ENCODE measurements at regions not wholly inside any gene's neighbourhood (a gene's known extent, or its start where the extent isn't known, plus 50 kb on each side); places are given as distances from the start of the nearest gene placed in this dataset.

DNA sequence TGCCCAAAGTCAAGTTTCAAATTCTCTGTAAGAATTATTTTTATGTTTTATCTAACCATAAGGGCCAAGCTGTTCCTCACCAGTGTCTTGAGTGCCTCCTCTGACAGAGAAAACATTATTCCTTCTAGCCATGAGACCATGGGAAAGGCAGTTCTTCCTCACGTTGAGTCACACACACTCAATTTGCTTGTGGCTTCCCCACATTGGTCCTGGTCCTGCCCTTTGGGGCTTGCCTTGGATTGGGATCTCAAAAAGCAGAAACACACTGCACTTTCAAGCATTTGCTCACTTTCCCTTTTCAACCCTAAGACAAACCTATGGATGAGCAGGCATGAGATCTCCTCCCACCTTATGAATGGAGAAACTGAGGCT lies 248.3 kb upstream of the IGFBP3 start:
- no peaks in the 10 kb centered on the region for H3K36me3 Mint-ChIP-seq (ENCODE audit: low read depth)
- no peaks in the 10 kb centered on the region for H3K4me1 Mint-ChIP-seq (ENCODE audit: low read depth)
- DNase-seq (ENCODE audit: low spot score): no peak
- no peaks in the 10 kb centered on the region for H3K9me3 Mint-ChIP-seq
- intact Hi-C loops (cut with micrococcal nuclease): loop anchor here (10.0 kb wide), 1 partner anchor 55 kb away; no protein-coding TSS in a partner anchor
- no peak overlapping the region for H3K4me3 Mint-ChIP-seq
- H3K27me3 Mint-ChIP-seq (ENCODE audit: insufficient read depth): no peaks in the 10 kb centered on the region
- H3K27ac Mint-ChIP-seq: no peak overlapping the region

GRCh38 chr7:46168671-46169383 lies 247.8 kb upstream of the IGFBP3 start:
- no peaks in the 10 kb centered on the region for H3K4me1 Mint-ChIP-seq (ENCODE audit: low read depth)
- H3K4me3 Mint-ChIP-seq: no peak overlapping the region
- no peaks in the 10 kb centered on the region for H3K27me3 Mint-ChIP-seq (ENCODE audit: insufficient read depth)
- no peak for DNase-seq (ENCODE audit: low spot score)
- intact Hi-C loops (cut with micrococcal nuclease): loop anchor here (10.0 kb wide), 1 partner anchor 56 kb away; no protein-coding TSS in a partner anchor
- H3K9me3 Mint-ChIP-seq: no peaks in the 10 kb centered on the region
- no peaks in the 10 kb centered on the region for H3K36me3 Mint-ChIP-seq (ENCODE audit: low read depth)
- H3K27ac Mint-ChIP-seq: no peak overlapping the region

DNA sequence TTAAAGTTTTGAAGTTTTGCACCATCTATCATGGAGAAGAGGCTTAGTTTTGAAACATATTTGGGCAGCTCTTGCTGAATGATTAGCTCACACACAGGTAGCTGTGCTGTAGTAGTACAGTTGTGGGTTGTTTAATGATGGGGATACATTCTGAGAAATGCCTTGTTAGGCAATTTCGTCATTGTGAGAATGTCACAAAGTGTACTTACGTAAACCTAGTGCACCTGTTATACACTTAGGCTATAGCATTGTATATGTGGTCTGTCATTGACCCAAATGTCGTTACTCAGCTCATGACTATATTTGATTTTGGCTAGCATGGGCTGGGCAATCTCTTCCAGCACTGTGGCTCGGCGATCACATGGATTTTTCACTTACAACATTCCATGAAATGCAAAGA lies 247.2 kb upstream of the IGFBP3 start:
- no peaks in the 10 kb centered on the region for H3K4me1 Mint-ChIP-seq (ENCODE audit: low read depth)
- H3K9me3 Mint-ChIP-seq: no peaks in the 10 kb centered on the region
- no peak overlapping the region for H3K4me3 Mint-ChIP-seq
- H3K27me3 Mint-ChIP-seq (ENCODE audit: insufficient read depth): no peaks in the 10 kb centered on the region
- no peaks in the 10 kb centered on the region for H3K36me3 Mint-ChIP-seq (ENCODE audit: low read depth)
- no peak for DNase-seq (ENCODE audit: low spot score)
- no peak overlapping the region for H3K27ac Mint-ChIP-seq
- intact Hi-C loops (cut with micrococcal nuclease): loop anchor here (10.0 kb wide), 1 partner anchor 57 kb away; no protein-coding TSS in a partner anchor

DNA sequence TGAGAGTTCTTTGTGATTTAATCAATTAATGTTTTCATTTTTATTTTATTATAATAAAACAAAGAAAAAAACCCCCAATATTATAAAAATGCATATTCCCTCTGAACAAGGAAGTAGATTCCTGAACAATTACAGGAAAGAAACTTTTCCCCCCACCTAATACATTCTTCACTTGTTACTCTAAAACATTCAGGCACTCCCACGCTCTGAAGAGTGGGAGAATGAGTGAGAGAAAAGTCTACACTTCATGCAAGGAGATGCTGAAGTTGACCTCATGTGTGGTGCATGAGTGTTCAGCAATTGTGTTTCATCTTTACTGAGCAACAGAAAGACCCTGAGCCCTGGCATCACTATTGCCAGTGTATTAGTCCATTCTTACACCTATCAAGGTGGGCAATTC lies 244.2 kb upstream of the IGFBP3 start:
- no peak for DNase-seq (ENCODE audit: low spot score)
- Mint-ChIP-seq H3K36me3 (ENCODE audit: low read depth) (no peaks in the 10 kb centered on the region), H3K9me3 (no peaks in the 10 kb centered on the region), H3K4me1 (ENCODE audit: low read depth) (no peaks in the 10 kb centered on the region), H3K27ac (no peak overlapping the region), H3K4me3 (no peak overlapping the region), H3K27me3 (ENCODE audit: insufficient read depth) (no peaks in the 10 kb centered on the region)
- intact Hi-C loops (cut with micrococcal nuclease): loop anchor here (10.0 kb wide), 1 partner anchor 60 kb away; no protein-coding TSS in a partner anchor

DNA sequence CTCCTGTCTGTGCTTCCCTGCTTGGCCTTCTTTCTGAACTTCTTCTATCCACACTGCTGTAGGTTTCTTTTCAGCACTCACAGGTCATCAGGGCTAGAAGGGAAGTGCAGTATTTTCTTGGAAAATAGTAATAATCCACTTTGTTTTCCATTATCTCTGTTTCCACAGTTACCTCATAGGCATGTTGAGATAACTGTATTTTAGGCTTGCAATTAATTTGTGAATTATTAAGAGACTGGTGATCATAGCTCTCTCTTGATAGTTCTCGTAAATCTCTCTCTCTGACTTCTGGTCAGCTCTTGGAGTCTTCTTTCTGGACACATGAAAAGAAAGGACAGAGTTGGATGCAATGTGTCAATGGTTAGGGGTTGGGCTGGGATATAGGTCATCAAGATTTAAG lies 243.6 kb upstream of the IGFBP3 start:
- no peaks in the 10 kb centered on the region for H3K27me3 Mint-ChIP-seq (ENCODE audit: insufficient read depth)
- no peak overlapping the region for H3K27ac Mint-ChIP-seq
- intact Hi-C loops (cut with micrococcal nuclease): loop anchor here (10.0 kb wide), 1 partner anchor 60 kb away; no protein-coding TSS in a partner anchor
- no peaks in the 10 kb centered on the region for H3K9me3 Mint-ChIP-seq
- DNase-seq (ENCODE audit: low spot score): no peak
- H3K36me3 Mint-ChIP-seq (ENCODE audit: low read depth): no peaks in the 10 kb centered on the region
- no peak overlapping the region for H3K4me3 Mint-ChIP-seq
- no peaks in the 10 kb centered on the region for H3K4me1 Mint-ChIP-seq (ENCODE audit: low read depth)

DNA sequence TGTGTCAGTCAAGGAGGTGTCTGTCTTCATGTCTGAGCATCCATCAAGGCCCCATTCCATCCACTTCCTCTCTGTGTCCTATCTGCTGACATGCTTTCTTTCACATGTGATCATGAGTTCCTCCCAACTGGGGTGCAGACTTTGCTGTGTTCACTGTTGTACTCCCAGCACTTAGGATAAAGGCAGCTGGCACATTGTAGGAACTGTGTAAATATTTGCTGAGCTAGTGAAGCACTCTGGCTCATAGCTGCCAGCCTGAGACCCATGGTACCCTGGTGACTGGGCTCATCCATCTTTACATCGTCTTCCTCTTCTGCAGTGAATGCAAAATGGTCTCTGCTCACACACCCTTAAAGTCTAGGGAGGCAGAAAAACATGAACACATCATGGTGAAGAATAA lies 242.2 kb upstream of the IGFBP3 start:
- H3K4me1 Mint-ChIP-seq (ENCODE audit: low read depth): no peaks in the 10 kb centered on the region
- intact Hi-C loops (cut with micrococcal nuclease): loop anchor here (10.0 kb wide), 1 partner anchor 62 kb away; no protein-coding TSS in a partner anchor
- H3K27ac Mint-ChIP-seq: no peak overlapping the region
- no peak overlapping the region for H3K4me3 Mint-ChIP-seq
- no peaks in the 10 kb centered on the region for H3K36me3 Mint-ChIP-seq (ENCODE audit: low read depth)
- H3K27me3 Mint-ChIP-seq (ENCODE audit: insufficient read depth): no peaks in the 10 kb centered on the region
- H3K9me3 Mint-ChIP-seq: no peaks in the 10 kb centered on the region
- no peak for DNase-seq (ENCODE audit: low spot score)

DNA sequence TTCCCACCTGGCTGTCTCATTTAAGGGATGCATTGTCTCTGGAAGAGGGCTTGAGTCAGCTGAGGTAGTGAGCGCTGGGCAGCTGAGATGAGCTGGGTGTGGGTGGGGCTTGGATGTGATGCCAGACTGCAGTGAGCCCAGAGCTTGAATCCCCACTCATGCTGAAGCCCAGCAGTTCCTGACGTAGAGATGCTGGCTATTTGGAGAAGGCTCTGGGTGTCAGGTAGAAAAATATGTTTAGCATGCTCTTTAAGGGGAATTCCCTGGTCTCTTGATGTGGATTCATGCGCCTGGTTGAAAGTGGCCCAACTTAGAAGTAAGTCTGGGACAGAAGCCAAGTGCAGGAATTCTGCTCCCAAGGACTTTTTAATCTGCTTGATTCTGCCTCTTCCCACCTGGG lies 241.5 kb upstream of the IGFBP3 start:
- no peaks in the 10 kb centered on the region for H3K4me1 Mint-ChIP-seq (ENCODE audit: low read depth)
- no peaks in the 10 kb centered on the region for H3K27me3 Mint-ChIP-seq (ENCODE audit: insufficient read depth)
- intact Hi-C loops (cut with micrococcal nuclease): loop anchor here (10.0 kb wide), 1 partner anchor 62 kb away; no protein-coding TSS in a partner anchor
- H3K36me3 Mint-ChIP-seq (ENCODE audit: low read depth): no peaks in the 10 kb centered on the region
- no peak overlapping the region for H3K27ac Mint-ChIP-seq
- no peaks in the 10 kb centered on the region for H3K9me3 Mint-ChIP-seq
- no peak overlapping the region for H3K4me3 Mint-ChIP-seq
- DNase-seq (ENCODE audit: low spot score): no peak

DNA sequence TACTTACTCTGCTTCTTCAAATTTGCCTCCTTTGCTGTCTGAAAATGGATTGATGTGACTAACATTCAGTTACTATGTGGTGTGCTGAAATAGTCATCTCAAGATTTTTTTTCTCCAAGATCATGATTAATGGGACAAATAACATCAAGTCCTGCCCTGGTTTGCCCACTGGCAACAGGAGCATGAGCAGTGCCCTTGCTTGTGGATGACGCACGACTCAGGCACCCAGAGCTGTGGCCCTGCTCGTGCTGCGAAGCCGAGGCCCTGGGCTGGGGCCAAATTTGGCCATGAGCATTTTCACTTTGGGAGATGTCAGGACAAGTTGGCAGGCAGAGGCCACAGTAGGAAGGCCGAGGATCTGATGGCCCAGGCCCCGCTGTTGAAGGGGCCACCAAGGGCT lies 239.8 kb upstream of the IGFBP3 start:
- H3K27me3 Mint-ChIP-seq (ENCODE audit: insufficient read depth): no peaks in the 10 kb centered on the region
- no peak overlapping the region for H3K27ac Mint-ChIP-seq
- H3K4me1 Mint-ChIP-seq (ENCODE audit: low read depth): no peaks in the 10 kb centered on the region
- DNase-seq (ENCODE audit: low spot score): no peak
- no peaks in the 10 kb centered on the region for H3K9me3 Mint-ChIP-seq
- no peak overlapping the region for H3K4me3 Mint-ChIP-seq
- H3K36me3 Mint-ChIP-seq (ENCODE audit: low read depth): no peaks in the 10 kb centered on the region
- intact Hi-C loops (cut with micrococcal nuclease): loop anchor here (10.0 kb wide), 1 partner anchor 64 kb away; no protein-coding TSS in a partner anchor

- DNase-seq (ENCODE audit: low spot score): no peak
- Mint-ChIP-seq H3K27ac (no peak overlapping the region), H3K36me3 (ENCODE audit: low read depth) (no peaks in the 10 kb centered on the region), H3K4me1 (ENCODE audit: low read depth) (no peaks in the 10 kb centered on the region), H3K27me3 (ENCODE audit: insufficient read depth) (no peaks in the 10 kb centered on the region), H3K9me3 (no peaks in the 10 kb centered on the region), H3K4me3 (no peak overlapping the region)
- intact Hi-C loops (cut with micrococcal nuclease): no loop called here
These were observed 236.9 kb upstream of the IGFBP3 start for GRCh38 chr7:46157931-46158330.

DNA sequence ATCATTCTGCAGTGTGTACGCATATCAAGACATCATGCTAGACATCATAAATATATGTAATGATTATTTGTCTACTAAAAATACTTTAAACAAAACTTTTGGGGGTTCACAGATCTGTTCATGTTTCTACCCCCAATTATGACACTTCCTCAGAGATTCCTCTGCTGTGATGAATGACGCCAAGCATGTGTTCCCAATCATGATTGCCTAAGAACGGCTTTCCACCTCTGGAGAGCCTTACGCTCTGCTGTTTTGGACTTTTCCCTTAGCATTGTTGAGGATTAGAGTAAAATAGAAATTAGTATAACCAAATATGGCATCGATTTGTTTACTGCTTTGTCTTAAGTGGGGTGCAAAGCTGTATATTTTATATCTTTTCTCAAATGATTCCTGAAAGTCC lies 236.3 kb upstream of the IGFBP3 start:
- no peaks in the 10 kb centered on the region for H3K4me1 Mint-ChIP-seq (ENCODE audit: low read depth)
- H3K9me3 Mint-ChIP-seq: no peaks in the 10 kb centered on the region
- DNase-seq (ENCODE audit: low spot score): no peak
- no peak overlapping the region for H3K4me3 Mint-ChIP-seq
- H3K36me3 Mint-ChIP-seq (ENCODE audit: low read depth): no peaks in the 10 kb centered on the region
- intact Hi-C loops (cut with micrococcal nuclease): no loop called here
- no peaks in the 10 kb centered on the region for H3K27me3 Mint-ChIP-seq (ENCODE audit: insufficient read depth)
- H3K27ac Mint-ChIP-seq: no peak overlapping the region

DNA sequence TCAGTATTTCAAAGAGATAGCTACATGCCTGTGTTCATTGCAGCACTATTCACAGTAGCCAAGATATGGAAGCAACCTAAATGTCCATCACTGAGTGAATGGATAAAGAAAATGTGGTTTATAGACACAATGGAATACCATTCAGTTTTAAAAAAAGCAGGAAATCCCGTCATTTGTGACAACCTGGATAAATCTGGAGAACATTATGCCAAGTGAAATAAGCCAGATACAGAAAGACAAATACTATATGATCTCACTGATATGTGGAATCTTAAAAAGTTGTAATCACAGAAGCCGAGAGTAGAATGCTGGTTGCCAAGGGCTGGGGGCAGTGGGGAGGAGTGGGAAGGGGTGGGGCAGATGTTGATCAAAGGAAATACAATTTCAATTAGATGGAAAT lies 235.8 kb upstream of the IGFBP3 start:
- no peak overlapping the region for H3K4me3 Mint-ChIP-seq
- no peaks in the 10 kb centered on the region for H3K9me3 Mint-ChIP-seq
- no peaks in the 10 kb centered on the region for H3K27me3 Mint-ChIP-seq (ENCODE audit: insufficient read depth)
- intact Hi-C loops (cut with micrococcal nuclease): no loop called here
- DNase-seq (ENCODE audit: low spot score): no peak
- H3K27ac Mint-ChIP-seq: no peak overlapping the region
- H3K36me3 Mint-ChIP-seq (ENCODE audit: low read depth): no peaks in the 10 kb centered on the region
- no peaks in the 10 kb centered on the region for H3K4me1 Mint-ChIP-seq (ENCODE audit: low read depth)

GRCh38 chr7:46156086-46156485 lies 235.0 kb upstream of the IGFBP3 start:
- H3K9me3 Mint-ChIP-seq: no peaks in the 10 kb centered on the region
- no peaks in the 10 kb centered on the region for H3K4me1 Mint-ChIP-seq (ENCODE audit: low read depth)
- no peak overlapping the region for H3K4me3 Mint-ChIP-seq
- H3K27ac Mint-ChIP-seq: no peak overlapping the region
- intact Hi-C loops (cut with micrococcal nuclease): no loop called here
- no peaks in the 10 kb centered on the region for H3K27me3 Mint-ChIP-seq (ENCODE audit: insufficient read depth)
- no peak for DNase-seq (ENCODE audit: low spot score)
- H3K36me3 Mint-ChIP-seq (ENCODE audit: low read depth): no peaks in the 10 kb centered on the region

GRCh38 chr7:46155367-46155766 lies 234.3 kb upstream of the IGFBP3 start:
- H3K4me3 Mint-ChIP-seq: no peak overlapping the region
- no peaks in the 10 kb centered on the region for H3K27me3 Mint-ChIP-seq (ENCODE audit: insufficient read depth)
- intact Hi-C loops (cut with micrococcal nuclease): no loop called here

More at GRCh38 chr7:46155367-46155766, 234.3 kb upstream of the IGFBP3 start:
- Mint-ChIP-seq H3K9me3 (no peaks in the 10 kb centered on the region), H3K36me3 (ENCODE audit: low read depth) (no peaks in the 10 kb centered on the region), H3K4me1 (ENCODE audit: low read depth) (no peaks in the 10 kb centered on the region), H3K27ac (no peak overlapping the region)
- no peak for DNase-seq (ENCODE audit: low spot score)
